Liver (tissue), 8 donors: ENCODE measurements at regions not wholly inside any gene's neighbourhood (a gene's known extent, or its start where the extent isn't known, plus 50 kb on each side); places are given as distances from the start of the nearest gene placed in this dataset.

Source experiments
- DNase-seq: peaks from one replicate; pipeline ENCODE4 v3.0.0-alpha.2; 2017; ENCODE audit warnings: low spot score
- H3K27ac ChIP-seq, 2 donors: one replicate each; pipeline ENCODE4 v1.7.0; 2013; ENCODE audit warnings: inconsistent platforms in 2 of 2, low read length in 2 of 2, control low read depth in 1 of 2, low read depth in 1 of 2, mild to moderate bottlenecking in 1 of 2
- H3K27me3 ChIP-seq, 4 donors: one replicate each; pipeline versions ENCODE4 v1.6.1 to v1.7.0; 2013; ENCODE audit warnings: low read length in 3 of 4, inconsistent platforms in 1 of 4, mild to moderate bottlenecking in 1 of 4, moderate library complexity in 1 of 4; ENCODE audit not compliant: control insufficient read depth in 4 of 4, insufficient read depth in 4 of 4
- H3K36me3 ChIP-seq, 4 donors: one replicate each; pipeline versions ENCODE4 v1.6.1 to v1.7.0; 2013; ENCODE audit warnings: low read length in 3 of 4, mild to moderate bottlenecking in 3 of 4, low read depth in 1 of 4, moderate library complexity in 1 of 4; ENCODE audit not compliant: control insufficient read depth in 4 of 4, insufficient read depth in 3 of 4
- H3K4me1 ChIP-seq, 4 donors: one replicate each; pipeline versions ENCODE4 v1.6.1 to v1.7.0; 2013; ENCODE audit warnings: low read length in 3 of 4, mild to moderate bottlenecking in 3 of 4, moderate library complexity in 1 of 4; ENCODE audit not compliant: control insufficient read depth in 4 of 4, insufficient read depth in 4 of 4
- H3K4me3 ChIP-seq, 3 donors: one replicate each; pipeline versions ENCODE4 v1.6.1 to v1.7.0; 2013; ENCODE audit warnings: low read length in 3 of 3, control low read depth in 1 of 3, low read depth in 1 of 3, mild to moderate bottlenecking in 1 of 3
- H3K9ac ChIP-seq, 2 donors: one replicate each; pipeline ENCODE4 v1.7.0; 2013; ENCODE audit warnings: low read length in 2 of 2, mild to moderate bottlenecking in 2 of 2, moderate library complexity in 2 of 2, control low read depth in 1 of 2, low read depth in 1 of 2
- H3K9me3 ChIP-seq, 4 donors: one replicate each; pipeline versions ENCODE4 v1.6.1 to v1.7.0; 2013; ENCODE audit warnings: low read length in 3 of 4; ENCODE audit not compliant: control insufficient read depth in 4 of 4
- EGR1 ChIP-seq, 2 donors: IDR thresholded peaks; 2 replicates each; pipeline ENCODE4 v1.6.1; 2016 to 2018; ENCODE audit warnings: antibody characterized with exemption in 2 of 2, low read depth in 2 of 2
- FOXA1 ChIP-seq: IDR thresholded peaks from 2 replicates; pipeline ENCODE4 v1.6.1; 2016; ENCODE audit warnings: antibody characterized with exemption
- FOXA2 ChIP-seq: IDR thresholded peaks from 2 replicates; pipeline ENCODE4 v1.6.1; 2016; ENCODE audit warnings: antibody characterized with exemption
- HNF4A ChIP-seq, 2 donors: conservative IDR thresholded peaks; 2 replicates each; pipeline ENCODE4 v1.6.1; 2016; ENCODE audit warnings: antibody characterized with exemption in 2 of 2, mild to moderate bottlenecking in 2 of 2
- HNF4G ChIP-seq: IDR thresholded peaks from 2 replicates; pipeline ENCODE4 v1.6.1; 2016; ENCODE audit warnings: antibody characterized with exemption
- JUND ChIP-seq, 2 donors: IDR thresholded peaks; 2 replicates each; pipeline ENCODE4 v1.6.1; 2016; ENCODE audit warnings: antibody characterized with exemption in 2 of 2
- NR2F2 ChIP-seq: IDR thresholded peaks from 2 replicates; pipeline ENCODE4 v1.6.1; 2016; ENCODE audit warnings: antibody characterized with exemption
- RAD21 ChIP-seq, 2 donors: IDR thresholded peaks; 2 replicates each; pipeline ENCODE4 v1.6.1; 2016; ENCODE audit warnings: antibody characterized with exemption in 2 of 2, mild to moderate bottlenecking in 2 of 2
- RXRA ChIP-seq, 2 donors: IDR thresholded peaks; 2 replicates each; pipeline ENCODE4 v1.6.1; 2017 to 2018; ENCODE audit warnings: antibody characterized with exemption in 2 of 2, mild to moderate bottlenecking in 1 of 2
- SP1 ChIP-seq: IDR thresholded peaks from 2 replicates; pipeline ENCODE4 v1.6.1; 2018; ENCODE audit warnings: antibody characterized with exemption, mild to moderate bottlenecking
- YY1 ChIP-seq: IDR thresholded peaks from 2 replicates; pipeline ENCODE4 v1.6.1; 2016; ENCODE audit warnings: antibody characterized with exemption, mild to moderate bottlenecking
- WGBS: extraction: QIAGEN DNeasy Blood & Tissue Kit; methylation state at CpG from one replicate; pipeline ENCODE4 v1.1.7; 2013; 5-methylcytosine and 5-hydroxymethylcytosine counted together
- TF ChIP-seq, protein P1 (sequence below): IDR thresholded peaks from 2 replicates; pipeline ENCODE4 v1.6.1; 2016; ENCODE audit warnings: antibody characterized with exemption, mild to moderate bottlenecking
- TF ChIP-seq, protein P2 (sequence below): IDR thresholded peaks from 2 replicates; pipeline ENCODE4 v1.6.1; 2016; ENCODE audit warnings: antibody characterized with exemption
- TF ChIP-seq, protein P3 (sequence below): fragments of 150-350 bp; IDR thresholded peaks from 2 replicates; pipeline ENCODE4 v1.5.1; 2017; ENCODE audit warnings: improper control_type of control experiment, low read depth, low read length; ENCODE audit not compliant: missing input control
- TF ChIP-seq, protein P4 (sequence below): IDR thresholded peaks from 2 replicates; pipeline ENCODE4 v1.6.1; 2016; ENCODE audit warnings: antibody characterized with exemption
- donor health status: healthy.
- donor health status: healthy.
- donor health status: healthy.
- donor health status: healthy.
- donor health status: healthy.

DNA sequence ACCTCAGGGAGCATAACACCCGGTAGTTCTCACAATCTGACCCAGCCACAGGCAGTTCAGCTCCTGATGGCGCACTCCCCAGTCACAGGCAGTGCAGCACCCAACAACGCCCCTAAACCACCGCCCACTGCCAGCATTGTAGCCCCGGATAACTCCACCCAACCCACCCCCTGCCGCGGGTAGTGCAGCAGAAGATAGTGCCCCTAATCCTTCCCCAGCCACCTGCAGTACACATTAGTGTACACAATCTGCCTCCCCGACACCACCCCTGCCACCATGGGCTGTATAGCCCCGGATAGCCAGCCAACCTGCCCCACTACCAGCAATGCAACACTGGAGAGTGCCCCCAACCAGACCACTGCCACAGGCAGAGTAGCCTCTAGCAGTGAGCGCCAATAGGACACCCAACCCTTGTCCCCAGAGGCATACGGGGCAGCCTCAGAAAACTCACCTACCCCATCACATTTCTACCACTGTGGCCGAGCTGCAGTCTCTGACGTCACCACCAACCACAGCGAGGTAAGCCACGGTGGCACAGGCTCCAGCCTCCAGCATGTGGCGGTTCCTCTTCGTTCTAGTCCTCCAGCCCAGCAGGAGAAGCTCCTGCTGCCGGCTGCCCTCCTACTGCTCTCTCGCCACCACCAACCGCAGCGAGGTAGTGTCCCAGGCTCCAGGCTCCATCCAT, 877.3 kb downstream of the KCNJ18 start:
- no peaks in the 10 kb centered on the region for H3K36me3 ChIP-seq
- 87% methylated on average over 21 of the region's 21 CpGs for WGBS

DNA sequence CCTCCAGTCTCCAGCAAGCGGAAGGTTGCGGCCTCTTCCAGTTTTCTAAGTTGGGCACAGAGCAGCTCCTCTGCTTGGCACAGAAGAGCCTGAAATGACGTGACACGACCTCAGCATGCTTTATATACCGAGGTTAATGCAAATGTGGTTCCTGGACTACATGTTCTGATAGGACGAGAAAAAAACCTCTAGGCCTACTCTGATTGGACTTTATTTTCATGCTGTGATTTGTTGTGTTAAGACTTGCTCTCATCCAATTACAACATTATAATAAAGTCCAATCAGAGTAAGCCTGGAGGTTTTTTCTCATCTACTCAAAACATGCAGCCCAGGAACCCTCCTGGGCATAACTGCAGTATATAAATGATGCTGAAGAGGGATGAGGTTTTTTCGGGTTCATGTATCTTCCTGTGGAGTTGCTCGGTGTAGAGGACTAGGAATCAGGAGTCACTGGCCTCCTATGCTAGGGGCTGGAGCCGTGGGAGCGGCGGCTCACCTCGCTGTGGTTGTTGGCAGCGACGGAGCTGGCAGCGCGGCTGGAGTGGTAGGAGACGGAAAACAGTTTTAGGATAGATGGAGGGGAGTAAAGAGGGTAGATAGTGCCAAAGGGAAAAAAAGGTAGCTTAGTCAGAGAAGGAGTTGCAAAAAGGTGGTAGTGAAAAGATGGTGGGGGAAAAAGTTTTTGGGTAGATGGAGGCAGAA, 878.0 kb downstream of the KCNJ18 start:
- no peak for TF ChIP-seq FOXA1
- no peak for TF ChIP-seq FOXA2
- no peak for TF ChIP-seq RAD21 (IDR thresholded peaks at IDR 0.05)
- TF ChIP-seq YY1: no peak
- no peak for TF ChIP-seq NR2F2
- TF ChIP-seq RXRA (IDR thresholded peaks at IDR 0.05): no peak
- TF ChIP-seq, protein P1, sequence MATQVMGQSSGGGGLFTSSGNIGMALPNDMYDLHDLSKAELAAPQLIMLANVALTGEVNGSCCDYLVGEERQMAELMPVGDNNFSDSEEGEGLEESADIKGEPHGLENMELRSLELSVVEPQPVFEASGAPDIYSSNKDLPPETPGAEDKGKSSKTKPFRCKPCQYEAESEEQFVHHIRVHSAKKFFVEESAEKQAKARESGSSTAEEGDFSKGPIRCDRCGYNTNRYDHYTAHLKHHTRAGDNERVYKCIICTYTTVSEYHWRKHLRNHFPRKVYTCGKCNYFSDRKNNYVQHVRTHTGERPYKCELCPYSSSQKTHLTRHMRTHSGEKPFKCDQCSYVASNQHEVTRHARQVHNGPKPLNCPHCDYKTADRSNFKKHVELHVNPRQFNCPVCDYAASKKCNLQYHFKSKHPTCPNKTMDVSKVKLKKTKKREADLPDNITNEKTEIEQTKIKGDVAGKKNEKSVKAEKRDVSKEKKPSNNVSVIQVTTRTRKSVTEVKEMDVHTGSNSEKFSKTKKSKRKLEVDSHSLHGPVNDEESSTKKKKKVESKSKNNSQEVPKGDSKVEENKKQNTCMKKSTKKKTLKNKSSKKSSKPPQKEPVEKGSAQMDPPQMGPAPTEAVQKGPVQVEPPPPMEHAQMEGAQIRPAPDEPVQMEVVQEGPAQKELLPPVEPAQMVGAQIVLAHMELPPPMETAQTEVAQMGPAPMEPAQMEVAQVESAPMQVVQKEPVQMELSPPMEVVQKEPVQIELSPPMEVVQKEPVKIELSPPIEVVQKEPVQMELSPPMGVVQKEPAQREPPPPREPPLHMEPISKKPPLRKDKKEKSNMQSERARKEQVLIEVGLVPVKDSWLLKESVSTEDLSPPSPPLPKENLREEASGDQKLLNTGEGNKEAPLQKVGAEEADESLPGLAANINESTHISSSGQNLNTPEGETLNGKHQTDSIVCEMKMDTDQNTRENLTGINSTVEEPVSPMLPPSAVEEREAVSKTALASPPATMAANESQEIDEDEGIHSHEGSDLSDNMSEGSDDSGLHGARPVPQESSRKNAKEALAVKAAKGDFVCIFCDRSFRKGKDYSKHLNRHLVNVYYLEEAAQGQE: no peak
- TF ChIP-seq JUND (IDR thresholded peaks at IDR 0.05): no peak
- TF ChIP-seq HNF4G: no peak
- 69% methylated on average over 17 of the region's 17 CpGs for WGBS
- Histone ChIP-seq H3K4me1 (no peaks in the 10 kb centered on the region), H3K9me3 (no peaks in the 10 kb centered on the region), H3K4me3 (no peak overlapping the region), H3K9ac (no peak overlapping the region), H3K27me3 (no peaks in the 10 kb centered on the region), H3K36me3 (no peaks in the 10 kb centered on the region), H3K27ac (no peak overlapping the region)
- DNase-seq: no peak

More for the DNA sequence above, 877.3 kb downstream of the KCNJ18 start:
- H3K4me1 ChIP-seq: no peaks in the 10 kb centered on the region
- TF ChIP-seq, protein P2, sequence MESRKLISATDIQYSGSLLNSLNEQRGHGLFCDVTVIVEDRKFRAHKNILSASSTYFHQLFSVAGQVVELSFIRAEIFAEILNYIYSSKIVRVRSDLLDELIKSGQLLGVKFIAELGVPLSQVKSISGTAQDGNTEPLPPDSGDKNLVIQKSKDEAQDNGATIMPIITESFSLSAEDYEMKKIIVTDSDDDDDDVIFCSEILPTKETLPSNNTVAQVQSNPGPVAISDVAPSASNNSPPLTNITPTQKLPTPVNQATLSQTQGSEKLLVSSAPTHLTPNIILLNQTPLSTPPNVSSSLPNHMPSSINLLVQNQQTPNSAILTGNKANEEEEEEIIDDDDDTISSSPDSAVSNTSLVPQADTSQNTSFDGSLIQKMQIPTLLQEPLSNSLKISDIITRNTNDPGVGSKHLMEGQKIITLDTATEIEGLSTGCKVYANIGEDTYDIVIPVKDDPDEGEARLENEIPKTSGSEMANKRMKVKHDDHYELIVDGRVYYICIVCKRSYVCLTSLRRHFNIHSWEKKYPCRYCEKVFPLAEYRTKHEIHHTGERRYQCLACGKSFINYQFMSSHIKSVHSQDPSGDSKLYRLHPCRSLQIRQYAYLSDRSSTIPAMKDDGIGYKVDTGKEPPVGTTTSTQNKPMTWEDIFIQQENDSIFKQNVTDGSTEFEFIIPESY: no peak
- H3K27ac ChIP-seq: no peak overlapping the region
- no peak overlapping the region for H3K9ac ChIP-seq
- H3K27me3 ChIP-seq: no peaks in the 10 kb centered on the region
- DNase-seq: no peak
- no peak overlapping the region for H3K4me3 ChIP-seq
- no peaks in the 10 kb centered on the region for H3K9me3 ChIP-seq

DNA sequence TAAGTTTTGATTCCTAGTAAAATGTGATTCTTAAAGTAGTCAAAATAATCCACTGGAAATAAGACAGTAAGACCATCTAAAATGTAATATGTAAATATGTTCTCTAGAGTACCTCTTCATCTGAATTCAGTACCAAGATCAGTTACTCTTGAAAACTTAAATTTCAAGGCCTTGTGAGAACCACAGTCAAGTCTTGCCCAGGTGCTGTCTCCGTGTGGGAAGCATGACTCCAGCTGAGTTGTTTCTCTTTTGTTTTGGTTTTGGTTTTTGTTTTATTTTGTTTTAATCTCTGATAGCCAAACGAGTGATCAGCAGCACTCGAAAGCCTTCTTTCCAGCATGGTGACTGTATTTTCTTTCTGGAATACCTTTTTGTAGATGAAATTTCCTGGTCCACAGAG, 907.0 kb downstream of the KCNJ18 start:
- Histone ChIP-seq H3K27me3 (no peaks in the 10 kb centered on the region), H3K4me1 (no peaks in the 10 kb centered on the region), H3K36me3 (no peaks in the 10 kb centered on the region), H3K27ac (no peak overlapping the region), H3K9ac (no peak overlapping the region), H3K9me3 (no peaks in the 10 kb centered on the region), H3K4me3 (no peak overlapping the region)
- DNase-seq: no peak
- 54% methylated on average over 3 of the region's 3 CpGs for WGBS
- no peak for TF ChIP-seq FOXA2
- no peak for TF ChIP-seq JUND (IDR thresholded peaks at IDR 0.05)
- TF ChIP-seq RXRA (IDR thresholded peaks at IDR 0.05): no peak
- TF ChIP-seq, protein P3, sequence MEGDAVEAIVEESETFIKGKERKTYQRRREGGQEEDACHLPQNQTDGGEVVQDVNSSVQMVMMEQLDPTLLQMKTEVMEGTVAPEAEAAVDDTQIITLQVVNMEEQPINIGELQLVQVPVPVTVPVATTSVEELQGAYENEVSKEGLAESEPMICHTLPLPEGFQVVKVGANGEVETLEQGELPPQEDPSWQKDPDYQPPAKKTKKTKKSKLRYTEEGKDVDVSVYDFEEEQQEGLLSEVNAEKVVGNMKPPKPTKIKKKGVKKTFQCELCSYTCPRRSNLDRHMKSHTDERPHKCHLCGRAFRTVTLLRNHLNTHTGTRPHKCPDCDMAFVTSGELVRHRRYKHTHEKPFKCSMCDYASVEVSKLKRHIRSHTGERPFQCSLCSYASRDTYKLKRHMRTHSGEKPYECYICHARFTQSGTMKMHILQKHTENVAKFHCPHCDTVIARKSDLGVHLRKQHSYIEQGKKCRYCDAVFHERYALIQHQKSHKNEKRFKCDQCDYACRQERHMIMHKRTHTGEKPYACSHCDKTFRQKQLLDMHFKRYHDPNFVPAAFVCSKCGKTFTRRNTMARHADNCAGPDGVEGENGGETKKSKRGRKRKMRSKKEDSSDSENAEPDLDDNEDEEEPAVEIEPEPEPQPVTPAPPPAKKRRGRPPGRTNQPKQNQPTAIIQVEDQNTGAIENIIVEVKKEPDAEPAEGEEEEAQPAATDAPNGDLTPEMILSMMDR: no peak
- TF ChIP-seq HNF4A (conservative IDR thresholded peaks at IDR 0.05): no peak
- no peak for TF ChIP-seq EGR1 (IDR thresholded peaks at IDR 0.05; ENCODE audit: low read depth in 2 of 2)
- TF ChIP-seq HNF4G: no peak
- TF ChIP-seq, protein P1: no peak
- no peak for TF ChIP-seq NR2F2
- TF ChIP-seq SP1: no peak
- no peak for TF ChIP-seq YY1
- TF ChIP-seq, protein P4, sequence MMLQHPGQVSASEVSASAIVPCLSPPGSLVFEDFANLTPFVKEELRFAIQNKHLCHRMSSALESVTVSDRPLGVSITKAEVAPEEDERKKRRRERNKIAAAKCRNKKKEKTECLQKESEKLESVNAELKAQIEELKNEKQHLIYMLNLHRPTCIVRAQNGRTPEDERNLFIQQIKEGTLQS: no peak
